ENCODE measurements at regions not wholly inside any gene's neighbourhood (a gene's known extent, or its start where the extent isn't known, plus 50 kb on each side); places are given as distances from the start of the nearest gene placed in this dataset.
A peak's percentile ranks its signal among the peaks of the same experiment; 100 is the strongest.

DNA sequence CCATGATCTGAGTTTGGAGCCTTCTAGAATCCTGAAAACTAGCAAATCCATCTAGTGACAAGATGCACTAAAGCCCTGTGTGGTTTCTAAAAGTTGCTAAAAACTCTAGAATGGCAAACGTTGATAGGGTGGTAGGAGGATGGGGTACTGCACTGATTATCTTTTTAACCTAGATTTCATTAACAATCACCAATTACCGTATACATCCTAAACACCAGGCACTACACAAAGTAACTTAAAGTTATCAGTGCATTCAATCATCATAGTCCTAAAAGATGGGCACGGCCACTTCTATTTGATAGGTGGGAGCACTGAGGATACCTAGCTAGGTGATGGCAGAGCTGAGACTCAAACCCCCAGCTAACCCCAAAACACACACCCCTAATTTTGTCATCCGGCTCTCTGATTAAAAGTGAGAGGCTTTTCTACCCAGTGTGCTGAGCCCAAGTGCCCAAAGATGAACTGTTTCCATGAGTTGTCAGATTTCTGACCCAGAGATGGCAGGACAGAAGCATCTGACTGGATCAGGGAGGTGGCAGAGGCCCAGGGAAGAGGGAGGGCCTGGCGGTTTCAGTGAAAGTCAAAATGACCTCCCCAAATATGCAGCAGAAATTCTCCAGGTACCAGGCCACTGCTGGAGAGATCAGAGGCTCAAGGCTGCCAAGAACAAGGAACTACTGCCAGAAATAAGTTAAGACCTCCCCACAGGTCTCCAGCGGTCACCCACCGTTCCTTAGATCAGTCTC, 396.8 kb downstream of the SOX9 start:
- no CpG with 5 or more reads among the region's 7 CpGs for whole genome bisulfite sequencing (ENCODE audit: insufficient coverage, low lambda C conversion rate)
- H3K27ac ChIP-seq (ENCODE audit: low read length) = no peak overlapping the region
- no peak overlapping the region for H3K4me3 ChIP-seq (ENCODE audit: low read length)
- no peaks in the 10 kb centered on the region for H3K9me3 ChIP-seq (ENCODE audit: control insufficient read depth, low read depth, low read length)
- no peak for DNase-seq
- no peaks in the 10 kb centered on the region for H3K36me3 ChIP-seq (ENCODE audit: control insufficient read depth, insufficient read depth, low read length)
- peaks cover 43% of the 10 kb centered on the region for H3K4me1 ChIP-seq (ENCODE audit: control insufficient read depth, insufficient read depth, low read length)
- H3K27me3 ChIP-seq (ENCODE audit: control insufficient read depth, insufficient read depth, low read length) = no peaks in the 10 kb centered on the region

DNA sequence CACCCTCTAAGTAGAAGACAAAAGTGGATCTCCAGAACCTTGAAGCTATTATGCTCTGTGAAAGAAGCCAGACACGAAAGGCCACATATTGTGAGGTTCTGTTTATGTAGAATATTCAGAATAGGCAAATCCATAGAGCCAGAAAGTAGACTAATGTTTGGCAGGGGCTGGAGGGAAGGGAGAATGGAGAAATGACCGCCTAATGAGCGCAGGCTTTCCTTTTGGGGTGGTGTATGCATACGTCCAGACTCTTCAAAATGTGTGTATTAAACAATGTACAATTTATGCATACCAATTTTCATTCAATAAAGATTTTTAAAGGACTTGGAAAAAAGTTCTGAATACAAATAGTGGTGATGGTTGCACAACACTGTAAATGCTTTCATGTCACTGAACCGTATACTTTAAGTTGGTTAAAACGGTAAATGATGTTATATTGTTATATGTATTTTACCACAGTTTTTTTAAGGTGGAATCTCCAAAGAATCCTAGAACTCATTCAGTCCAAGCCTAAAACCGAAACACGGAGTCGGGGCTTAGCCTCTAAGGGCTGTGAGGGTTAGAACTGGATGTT, 397.4 kb downstream of the SOX9 start:
- Histone ChIP-seq H3K9me3 (ENCODE audit: control insufficient read depth, low read depth, low read length) (no peaks in the 10 kb centered on the region), H3K36me3 (ENCODE audit: control insufficient read depth, insufficient read depth, low read length) (no peaks in the 10 kb centered on the region), H3K27me3 (ENCODE audit: control insufficient read depth, insufficient read depth, low read length) (no peaks in the 10 kb centered on the region), H3K27ac (ENCODE audit: low read length) (peak overlapping the region; percentile 77), H3K4me1 (ENCODE audit: control insufficient read depth, insufficient read depth, low read length) (peaks cover 41% of the 10 kb centered on the region), H3K4me3 (ENCODE audit: low read length) (no peak overlapping the region)
- DNase-seq = no peak
- WGBS (ENCODE audit: insufficient coverage, low lambda C conversion rate) = 20% methylated on average over 1 of the region's 9 CpGs

DNA sequence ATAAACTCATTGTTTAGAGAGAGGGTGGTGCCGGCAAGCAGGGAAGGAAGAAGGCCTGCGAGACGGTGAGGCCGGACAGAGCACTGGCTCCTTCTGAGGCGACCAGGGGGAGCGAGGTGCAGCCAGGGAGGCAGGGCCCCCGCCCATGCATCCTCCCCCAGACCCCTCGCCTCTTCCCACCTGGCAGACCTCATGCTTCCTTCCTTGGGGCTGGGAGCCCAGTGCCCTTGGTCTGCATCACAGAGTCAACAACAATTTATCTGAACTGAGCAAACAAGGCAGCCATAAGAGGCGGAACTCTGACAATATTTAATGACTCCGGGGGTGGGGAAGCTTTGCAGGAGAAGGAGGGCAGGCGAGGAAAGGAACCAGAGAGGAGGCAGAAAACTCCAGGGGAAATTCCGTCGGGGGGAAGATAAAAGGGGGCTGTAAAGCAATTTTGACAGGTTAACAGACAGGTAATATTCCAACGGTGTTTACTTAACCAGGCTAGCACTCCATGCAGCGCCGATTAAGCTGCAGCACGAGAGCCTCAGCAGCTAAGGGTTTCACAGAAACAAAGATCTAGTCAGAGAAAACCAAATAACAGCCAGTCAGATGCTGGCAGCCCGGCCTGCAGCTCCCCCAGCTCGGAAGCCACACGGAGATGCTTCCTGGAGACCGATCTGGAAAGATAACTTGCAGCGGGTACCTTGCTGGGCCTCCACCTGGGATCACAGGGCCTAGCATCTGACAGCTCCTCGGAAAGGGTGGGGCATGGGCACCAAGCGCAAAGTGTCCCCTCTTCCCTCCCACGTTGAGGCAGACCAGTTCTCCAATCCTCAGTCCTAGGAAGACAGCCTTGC, 398.2 kb downstream of the SOX9 start:
- WGBS (ENCODE audit: insufficient coverage, low lambda C conversion rate) = 0% methylated on average over 1 of the region's 25 CpGs
- Histone ChIP-seq H3K27ac (ENCODE audit: low read length) (peak overlapping the region; percentile 77), H3K27me3 (ENCODE audit: control insufficient read depth, insufficient read depth, low read length) (no peaks in the 10 kb centered on the region), H3K4me1 (ENCODE audit: control insufficient read depth, insufficient read depth, low read length) (peaks cover 47% of the 10 kb centered on the region), H3K36me3 (ENCODE audit: control insufficient read depth, insufficient read depth, low read length) (no peaks in the 10 kb centered on the region), H3K4me3 (ENCODE audit: low read length) (no peak overlapping the region), H3K9me3 (ENCODE audit: control insufficient read depth, low read depth, low read length) (no peaks in the 10 kb centered on the region)
- DNase-seq = peak; percentile 81 to 95

DNA sequence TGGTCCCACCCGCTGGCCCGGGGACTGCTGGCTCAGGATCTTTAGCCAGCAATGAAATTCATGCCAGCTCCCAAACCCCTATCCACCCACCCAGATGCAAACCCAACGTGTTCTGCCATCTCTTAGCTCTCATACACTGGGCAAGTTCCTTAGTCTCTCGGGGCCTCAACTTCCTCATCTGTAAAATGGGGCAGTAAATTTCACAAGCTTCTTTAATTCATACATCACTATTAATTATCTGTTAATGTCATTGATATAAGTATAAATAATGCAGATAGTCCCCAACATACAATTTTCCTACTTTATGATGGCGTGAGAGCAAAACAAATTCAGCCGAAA, 398.7 kb downstream of the SOX9 start:
- Histone ChIP-seq H3K36me3 (ENCODE audit: control insufficient read depth, insufficient read depth, low read length) (no peaks in the 10 kb centered on the region), H3K4me1 (ENCODE audit: control insufficient read depth, insufficient read depth, low read length) (peaks cover 46% of the 10 kb centered on the region), H3K4me3 (ENCODE audit: low read length) (no peak overlapping the region), H3K27me3 (ENCODE audit: control insufficient read depth, insufficient read depth, low read length) (no peaks in the 10 kb centered on the region), H3K9me3 (ENCODE audit: control insufficient read depth, low read depth, low read length) (no peaks in the 10 kb centered on the region), H3K27ac (ENCODE audit: low read length) (peak overlapping the region; percentile 77)
- no peak for DNase-seq
- WGBS (ENCODE audit: insufficient coverage, low lambda C conversion rate) = 71% methylated on average over 1 of the region's 6 CpGs

DNA sequence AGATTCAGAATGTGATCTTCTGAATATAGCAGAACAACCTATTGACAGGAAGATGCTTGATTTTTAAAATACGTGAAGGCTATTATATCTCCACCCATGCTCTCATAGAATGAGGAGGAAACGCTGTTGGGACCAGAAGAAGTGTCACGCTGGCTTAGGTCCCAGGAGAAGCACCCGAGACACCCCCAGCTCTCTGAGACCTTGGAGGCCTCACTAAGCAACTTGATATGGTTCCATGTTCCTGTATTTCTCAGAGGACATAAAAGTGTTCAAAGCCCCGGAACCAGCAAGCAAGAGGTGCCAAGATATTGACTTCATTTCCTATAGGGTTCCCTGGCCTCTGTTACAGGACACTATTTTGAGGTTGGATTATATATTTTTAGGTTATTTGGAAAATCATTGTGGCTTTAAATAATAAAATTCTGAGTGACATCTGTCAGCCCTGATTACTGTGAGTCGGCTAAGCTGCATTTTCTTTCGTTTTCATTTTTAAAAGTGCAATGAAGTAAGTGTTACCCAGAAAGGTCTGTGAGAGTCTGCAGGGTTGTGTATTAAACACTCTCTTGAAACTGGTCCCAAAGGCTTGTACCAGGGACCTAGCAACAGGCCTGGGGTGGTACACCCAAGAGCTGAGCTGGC, 400.0 kb downstream of the SOX9 start:
- Histone ChIP-seq H3K27me3 (ENCODE audit: control insufficient read depth, insufficient read depth, low read length) (no peaks in the 10 kb centered on the region), H3K27ac (ENCODE audit: low read length) (peak overlapping the region; percentile 12), H3K4me3 (ENCODE audit: low read length) (no peak overlapping the region), H3K36me3 (ENCODE audit: control insufficient read depth, insufficient read depth, low read length) (no peaks in the 10 kb centered on the region), H3K4me1 (ENCODE audit: control insufficient read depth, insufficient read depth, low read length) (peaks cover 43% of the 10 kb centered on the region), H3K9me3 (ENCODE audit: control insufficient read depth, low read depth, low read length) (no peaks in the 10 kb centered on the region)
- WGBS (ENCODE audit: insufficient coverage, low lambda C conversion rate) = 20% methylated on average over 1 of the region's 7 CpGs
- no peak for DNase-seq

DNA sequence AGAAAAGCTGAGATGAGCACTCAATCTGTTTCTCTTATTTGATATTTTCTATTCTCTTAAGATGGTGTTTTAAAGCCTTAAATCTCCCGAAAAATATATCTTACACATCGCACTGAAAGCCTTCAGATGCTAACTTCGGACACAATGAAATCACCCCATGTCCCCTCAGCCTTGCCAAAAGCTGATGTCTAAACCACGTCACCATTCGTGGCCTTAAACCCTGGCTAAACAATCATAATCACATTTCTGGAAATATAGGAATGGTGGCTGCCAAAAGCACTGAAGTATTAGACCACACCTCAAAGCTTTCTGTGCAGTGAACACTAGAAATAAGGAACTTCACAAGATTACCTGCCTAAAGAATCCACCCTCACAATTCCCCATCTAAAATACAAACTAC, 402.7 kb downstream of the SOX9 start:
- no peak for DNase-seq
- H3K27me3 ChIP-seq (ENCODE audit: control insufficient read depth, insufficient read depth, low read length) = no peaks in the 10 kb centered on the region
- peak overlapping the region; percentile 15 for H3K27ac ChIP-seq (ENCODE audit: low read length)
- no peak overlapping the region for H3K4me3 ChIP-seq (ENCODE audit: low read length)
- no peaks in the 10 kb centered on the region for H3K9me3 ChIP-seq (ENCODE audit: control insufficient read depth, low read depth, low read length)
- peaks cover 34% of the 10 kb centered on the region for H3K4me1 ChIP-seq (ENCODE audit: control insufficient read depth, insufficient read depth, low read length)
- WGBS (ENCODE audit: insufficient coverage, low lambda C conversion rate) = no CpG with 5 or more reads among the region's 5 CpGs
- no peaks in the 10 kb centered on the region for H3K36me3 ChIP-seq (ENCODE audit: control insufficient read depth, insufficient read depth, low read length)

DNA sequence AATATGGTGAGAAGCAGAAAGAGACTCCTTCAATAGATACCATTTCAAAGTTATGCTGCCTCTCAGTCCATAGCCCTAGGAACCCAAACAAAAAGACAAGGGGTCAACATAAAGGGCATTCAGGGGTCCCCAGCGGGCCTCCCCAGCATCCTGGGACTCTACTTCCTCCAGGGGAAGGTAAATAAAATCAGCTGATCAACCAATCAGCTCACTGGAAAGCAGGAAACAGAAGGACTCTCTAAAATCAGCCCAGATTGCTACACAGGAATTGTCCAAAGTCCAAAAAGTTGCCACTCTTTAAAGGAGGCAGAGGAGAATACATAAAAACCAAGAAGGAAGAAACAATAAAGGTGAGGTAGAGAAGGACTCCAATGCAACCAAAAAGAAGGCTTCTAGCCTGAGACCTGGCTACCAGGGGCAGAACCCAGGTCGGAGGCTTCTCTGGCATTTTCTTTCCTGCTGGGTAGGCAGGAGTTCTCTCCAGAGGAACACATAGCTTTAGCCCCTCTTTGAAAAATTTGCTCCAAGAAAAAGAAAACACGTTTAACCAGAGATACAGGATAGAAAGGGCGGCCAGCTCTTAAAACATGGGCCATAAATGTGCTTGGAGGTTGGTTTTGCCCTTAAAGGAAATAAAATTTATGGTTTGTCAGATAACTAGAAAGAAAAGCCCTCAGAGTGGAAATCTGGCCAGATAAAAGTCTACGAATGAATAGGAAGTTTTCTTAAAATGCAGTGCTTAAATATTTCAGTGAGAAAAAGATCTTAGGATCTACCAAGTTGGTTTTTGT, 404.6 kb downstream of the SOX9 start:
- no peak overlapping the region for H3K4me3 ChIP-seq (ENCODE audit: low read length)
- H3K27ac ChIP-seq (ENCODE audit: low read length) = peak overlapping the region; percentile 86
- H3K4me1 ChIP-seq (ENCODE audit: control insufficient read depth, insufficient read depth, low read length) = peaks cover 27% of the 10 kb centered on the region
- no peaks in the 10 kb centered on the region for H3K36me3 ChIP-seq (ENCODE audit: control insufficient read depth, insufficient read depth, low read length)
- peak; percentile 57 to 89 for DNase-seq
- no peaks in the 10 kb centered on the region for H3K9me3 ChIP-seq (ENCODE audit: control insufficient read depth, low read depth, low read length)
- no peaks in the 10 kb centered on the region for H3K27me3 ChIP-seq (ENCODE audit: control insufficient read depth, insufficient read depth, low read length)
- 27% methylated on average over 2 of the region's 5 CpGs for WGBS (ENCODE audit: insufficient coverage, low lambda C conversion rate)

DNA sequence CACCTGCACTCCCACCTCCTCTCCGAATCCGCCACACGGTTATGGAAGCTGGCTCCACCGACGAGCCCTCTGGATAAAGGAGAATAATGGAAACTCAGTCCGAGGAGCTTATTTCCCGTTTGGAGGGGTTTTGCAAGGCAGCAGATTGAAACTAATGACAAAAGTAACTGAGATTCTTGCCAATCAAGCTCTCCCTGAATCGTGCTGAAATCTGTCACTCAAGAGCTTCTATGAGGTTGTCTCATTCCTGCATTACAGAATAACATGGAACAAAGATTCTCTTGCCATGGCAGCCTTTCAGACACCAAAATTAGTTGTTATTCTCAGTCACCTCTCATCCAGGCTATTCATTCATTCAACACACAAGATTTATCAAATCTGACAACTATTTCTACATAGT, 405.9 kb downstream of the SOX9 start:
- H3K27ac ChIP-seq (ENCODE audit: low read length) = peak overlapping the region; percentile 86
- peaks cover 24% of the 10 kb centered on the region for H3K4me1 ChIP-seq (ENCODE audit: control insufficient read depth, insufficient read depth, low read length)
- H3K27me3 ChIP-seq (ENCODE audit: control insufficient read depth, insufficient read depth, low read length) = no peaks in the 10 kb centered on the region
- WGBS (ENCODE audit: insufficient coverage, low lambda C conversion rate) = no CpG with 5 or more reads among the region's 8 CpGs
- no peak for DNase-seq
- H3K36me3 ChIP-seq (ENCODE audit: control insufficient read depth, insufficient read depth, low read length) = no peaks in the 10 kb centered on the region
- no peak overlapping the region for H3K4me3 ChIP-seq (ENCODE audit: low read length)
- H3K9me3 ChIP-seq (ENCODE audit: control insufficient read depth, low read depth, low read length) = no peaks in the 10 kb centered on the region

DNA sequence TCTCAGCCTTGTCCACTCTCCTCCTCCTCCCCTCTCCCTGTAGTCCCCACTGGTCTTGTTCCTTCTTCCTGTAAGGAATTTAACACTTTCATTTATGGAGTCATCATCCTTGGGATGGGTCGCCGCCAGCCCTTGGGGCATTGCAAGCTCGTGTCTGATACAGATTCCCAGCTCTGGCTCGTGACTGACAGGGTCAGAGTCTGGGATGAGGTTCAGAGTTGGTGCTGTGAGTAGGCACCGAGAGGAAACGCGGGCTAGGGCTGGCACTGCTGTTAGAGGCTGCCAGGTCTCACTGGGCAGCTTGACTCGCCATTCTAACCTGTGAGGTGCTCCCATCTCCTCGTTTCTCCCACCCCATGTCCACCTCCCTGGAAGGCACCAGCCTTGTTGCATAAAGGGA, 407.0 kb downstream of the SOX9 start:
- DNase-seq = peak; percentile 53 to 72
- no CpG with 5 or more reads among the region's 9 CpGs for WGBS (ENCODE audit: insufficient coverage, low lambda C conversion rate)
- no peak overlapping the region for H3K27ac ChIP-seq (ENCODE audit: low read length)

DNA sequence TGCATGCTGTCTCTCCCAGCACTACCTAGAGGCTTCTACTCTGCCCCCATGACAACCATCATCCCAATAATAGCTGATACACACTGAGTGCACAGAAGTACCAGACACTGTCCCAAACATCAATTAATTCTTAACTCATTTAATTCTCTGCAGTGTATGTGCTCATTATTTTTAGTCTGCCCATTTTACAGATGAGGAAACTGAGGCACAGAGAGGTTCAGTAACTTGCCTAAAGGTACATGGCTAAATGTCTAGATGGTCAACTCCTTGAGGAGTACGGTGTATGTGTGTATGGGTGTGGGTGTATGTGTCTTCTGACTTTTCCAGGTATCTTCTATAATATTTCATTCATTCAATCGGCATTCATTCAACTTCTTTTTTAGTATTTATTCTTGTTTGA, 407.9 kb downstream of the SOX9 start:
- H3K27ac ChIP-seq (ENCODE audit: low read length) = no peak overlapping the region
- no peaks in the 10 kb centered on the region for H3K27me3 ChIP-seq (ENCODE audit: control insufficient read depth, insufficient read depth, low read length)
- DNase-seq = no peak
- H3K4me3 ChIP-seq (ENCODE audit: low read length) = no peak overlapping the region
- H3K4me1 ChIP-seq (ENCODE audit: control insufficient read depth, insufficient read depth, low read length) = peaks cover 21% of the 10 kb centered on the region
- no peaks in the 10 kb centered on the region for H3K36me3 ChIP-seq (ENCODE audit: control insufficient read depth, insufficient read depth, low read length)
- no peaks in the 10 kb centered on the region for H3K9me3 ChIP-seq (ENCODE audit: control insufficient read depth, low read depth, low read length)
- WGBS (ENCODE audit: insufficient coverage, low lambda C conversion rate) = 80% methylated on average over 1 of the region's 2 CpGs

More for the DNA sequence above, 407.0 kb downstream of the SOX9 start:
- Histone ChIP-seq H3K4me1 (ENCODE audit: control insufficient read depth, insufficient read depth, low read length) (peaks cover 24% of the 10 kb centered on the region), H3K27me3 (ENCODE audit: control insufficient read depth, insufficient read depth, low read length) (no peaks in the 10 kb centered on the region), H3K9me3 (ENCODE audit: control insufficient read depth, low read depth, low read length) (no peaks in the 10 kb centered on the region), H3K4me3 (ENCODE audit: low read length) (no peak overlapping the region), H3K36me3 (ENCODE audit: control insufficient read depth, insufficient read depth, low read length) (no peaks in the 10 kb centered on the region)
